Stimulated activated naive B cell treated with anti-CD40 and anti-IgM and Interleukin-4, amounts not matched to agents 10 μg/mL and 1 μg/mL and 100 μg/mL, for 72 hours (primary cell): ENCODE measurements at regions not wholly inside any gene's neighbourhood (a gene's known extent, or its start where the extent isn't known, plus 50 kb on each side); places are given as distances from the start of the nearest gene placed in this dataset.
"Not testable (repeated sequence)": the region's sequence is repeated elsewhere in the genome, so short reads cannot be mapped to it uniquely, and the experiment has no call there.

Experiments
- ATAC-seq, 2 donors: fragments of 150-1000 bp; cut with Tn5 transposase; replicated peaks; 2 replicates each; pipeline ENCODE4 v1.10.0; 2021; ENCODE audit warnings: moderate library complexity in 1 of 2
- DNase-seq: peaks from one replicate; pipeline ENCODE4 v3.0.0; 2021
- H3K27ac Mint-ChIP-seq: one replicate; pipeline ENCODE4 v1.8.0; 2022; ENCODE audit warnings: mild to moderate bottlenecking, mixed read lengths
- H3K27me3 Mint-ChIP-seq, 2 donors: one replicate each; pipeline ENCODE4 v1.8.0; 2022; ENCODE audit warnings: mixed read lengths in 2 of 2
- H3K36me3 Mint-ChIP-seq, 2 donors: one replicate each; pipeline ENCODE4 v1.8.0; 2022; ENCODE audit warnings: mixed read lengths in 2 of 2, mild to moderate bottlenecking in 1 of 2
- H3K4me1 Mint-ChIP-seq, 2 donors: one replicate each; pipeline ENCODE4 v1.8.0; 2022; ENCODE audit warnings: mixed read lengths in 2 of 2, mild to moderate bottlenecking in 1 of 2
- H3K4me3 Mint-ChIP-seq, 2 donors: one replicate each; pipeline ENCODE4 v1.8.0; 2022; ENCODE audit warnings: mild to moderate bottlenecking in 2 of 2, mixed read lengths in 2 of 2, moderate library complexity in 1 of 2
- H3K9me3 Mint-ChIP-seq, 2 donors: one replicate each; pipeline ENCODE4 v1.8.0; 2022; ENCODE audit warnings: mixed read lengths in 2 of 2, mild to moderate bottlenecking in 1 of 2

- DNase-seq (no peak), ATAC-seq (no peak)
- Mint-ChIP-seq H3K36me3 (peaks cover 2 to 3% of the 10 kb centered on the region in 2 donors), H3K27ac (no peak overlapping the region), H3K4me3 (no peak overlapping the region), H3K4me1 (no peaks in the 10 kb centered on the region), H3K9me3 (peaks cover 3 to 6% of the 10 kb centered on the region in 2 donors), H3K27me3 (no peaks in the 10 kb centered on the region)
Measured at GRCh38 chr5:17326600-17327037, 109.2 kb downstream of the BASP1 start.

DNA sequence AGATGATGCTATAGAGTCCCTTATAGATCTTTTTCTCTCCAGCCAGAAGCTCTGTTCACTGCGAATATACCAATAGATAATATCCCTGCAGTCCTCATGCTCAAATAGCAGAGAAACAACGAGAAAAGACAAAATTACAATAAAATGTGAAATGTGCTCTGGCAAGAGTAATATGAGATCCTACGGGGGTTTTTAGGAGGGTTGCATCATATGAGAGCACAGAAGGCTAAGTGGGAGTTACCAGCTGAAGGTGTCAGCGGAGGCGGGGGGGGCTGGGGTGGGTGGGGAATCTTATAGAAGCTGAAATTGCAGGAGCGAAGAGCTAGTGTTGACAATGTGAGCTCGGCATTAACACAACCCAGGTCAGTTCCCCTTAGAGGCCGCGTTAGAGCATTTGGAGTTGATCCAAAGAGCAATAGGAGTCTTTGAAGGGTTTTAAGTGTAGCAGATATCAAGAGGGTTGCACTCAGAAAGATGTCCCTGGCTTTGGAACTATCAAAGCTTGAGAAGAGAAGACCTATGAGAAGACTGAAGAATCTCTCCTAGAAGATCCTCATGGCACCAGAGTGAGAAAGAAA lies 109.7 kb downstream of the BASP1 start:
- no peak for ATAC-seq
- Mint-ChIP-seq H3K4me1 (peaks cover 1 to 2% of the 10 kb centered on the region in 2 donors), H3K27ac (no peak overlapping the region), H3K27me3 (no peaks in the 10 kb centered on the region), H3K4me3 (no peak overlapping the region), H3K36me3 (peaks cover 4% of the 10 kb centered on the region in 2 donors), H3K9me3 (peaks cover 6 to 8% of the 10 kb centered on the region in 2 donors)
- no peak for DNase-seq

- ATAC-seq, result no peak
- DNase-seq, result no peak
- H3K27me3 Mint-ChIP-seq, result no peaks in the 10 kb centered on the region
- H3K4me1 Mint-ChIP-seq, result peaks cover 2 to 5% of the 10 kb centered on the region in 2 donors
- H3K36me3 Mint-ChIP-seq, result peaks cover 11 to 12% of the 10 kb centered on the region in 2 donors
- H3K27ac Mint-ChIP-seq, result no peak overlapping the region
- no peak overlapping the region for H3K4me3 Mint-ChIP-seq
- peaks cover 16 to 18% of the 10 kb centered on the region in 2 donors for H3K9me3 Mint-ChIP-seq
Measured at GRCh38 chr5:17329571-17329970, 112.1 kb downstream of the BASP1 start.

GRCh38 chr5:17330386-17330785 lies 113.0 kb downstream of the BASP1 start:
- Mint-ChIP-seq H3K27me3 (no peaks in the 10 kb centered on the region), H3K27ac (no peak overlapping the region), H3K4me1 (peaks cover 2 to 5% of the 10 kb centered on the region in 2 donors), H3K4me3 (no peak overlapping the region), H3K36me3 (peaks cover 11 to 12% of the 10 kb centered on the region in 2 donors), H3K9me3 (peaks cover 18% of the 10 kb centered on the region in 2 donors)
- DNase-seq (no peak), ATAC-seq (no peak)

DNA sequence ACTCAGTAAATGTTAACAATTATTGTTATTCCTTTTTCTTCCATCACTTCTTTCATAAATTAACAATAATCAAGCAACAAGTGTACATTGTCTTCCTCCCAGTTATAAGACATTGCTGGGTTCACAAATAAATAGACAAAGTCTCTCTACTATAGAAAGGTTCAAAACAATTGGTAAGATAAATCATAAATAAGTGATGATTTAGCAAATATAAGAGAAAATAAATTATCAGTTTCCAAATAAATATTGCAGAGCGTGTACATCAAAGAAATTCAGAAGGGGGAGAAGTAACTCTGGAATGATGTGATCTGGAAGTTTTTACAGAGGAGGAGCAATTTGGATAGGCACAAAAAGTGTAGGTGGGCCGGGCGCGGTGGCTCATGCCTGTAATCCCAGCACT lies 114.2 kb downstream of the BASP1 start:
- no peak for ATAC-seq
- no peak overlapping the region for H3K4me3 Mint-ChIP-seq
- H3K9me3 Mint-ChIP-seq, result peaks cover 20 to 21% of the 10 kb centered on the region in 2 donors
- DNase-seq, result no peak
- peaks cover 12 to 19% of the 10 kb centered on the region in 2 donors for H3K36me3 Mint-ChIP-seq
- H3K4me1 Mint-ChIP-seq, result peaks cover 2 to 5% of the 10 kb centered on the region in 2 donors
- no peaks in the 10 kb centered on the region for H3K27me3 Mint-ChIP-seq
- no peak overlapping the region for H3K27ac Mint-ChIP-seq

DNA sequence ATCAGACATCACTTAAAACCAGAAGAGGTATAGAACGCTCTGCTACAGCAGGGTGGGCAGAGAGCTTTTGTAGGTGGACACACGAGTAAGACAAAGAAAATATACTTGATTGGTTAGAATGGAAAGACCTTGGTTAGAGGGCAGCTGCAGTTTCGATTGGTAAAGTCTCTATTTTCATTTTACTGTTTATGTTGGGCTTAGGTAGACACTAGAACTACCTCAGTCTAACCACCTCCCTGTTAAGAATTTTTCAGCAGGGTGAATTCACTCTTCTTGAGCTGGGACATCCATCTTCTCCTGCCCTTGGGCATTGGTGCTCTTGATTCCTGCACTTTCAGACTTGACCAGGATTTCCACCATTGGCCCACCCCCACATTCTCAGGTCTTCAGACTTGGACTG lies 116.3 kb downstream of the BASP1 start:
- DNase-seq (no peak), ATAC-seq (no peak)
- H3K36me3 Mint-ChIP-seq, result peaks cover 13 to 22% of the 10 kb centered on the region in 2 donors
- H3K27me3 Mint-ChIP-seq, result no peaks in the 10 kb centered on the region
- no peak overlapping the region for H3K4me3 Mint-ChIP-seq
- H3K4me1 Mint-ChIP-seq, result peaks cover 2 to 5% of the 10 kb centered on the region in 2 donors
- H3K27ac Mint-ChIP-seq, result no peak overlapping the region
- H3K9me3 Mint-ChIP-seq, result peaks cover 22 to 29% of the 10 kb centered on the region in 2 donors

DNA sequence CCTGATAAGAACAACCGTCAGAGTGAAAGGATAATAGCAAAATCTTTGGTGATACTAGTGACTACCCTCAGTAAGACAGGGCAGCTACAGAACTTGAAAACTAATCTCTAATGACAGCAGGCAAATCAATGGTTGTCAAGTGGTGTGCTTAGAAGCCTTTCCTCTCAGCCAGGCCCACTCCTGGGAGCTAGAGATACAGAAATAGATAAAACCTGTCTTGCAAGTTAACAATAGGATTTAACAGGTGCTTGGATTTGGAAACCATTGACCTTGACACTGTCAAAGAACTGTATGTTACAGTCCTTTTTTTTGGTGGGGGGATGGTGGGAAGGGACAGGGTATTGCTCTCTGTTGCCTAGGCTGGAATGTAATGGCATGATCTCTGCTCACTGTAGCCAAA lies 118.6 kb downstream of the BASP1 start:
- peaks cover 16 to 24% of the 10 kb centered on the region in 2 donors for H3K36me3 Mint-ChIP-seq
- H3K4me1 Mint-ChIP-seq, result peaks cover 2 to 5% of the 10 kb centered on the region in 2 donors
- no peak overlapping the region for H3K4me3 Mint-ChIP-seq
- no peak overlapping the region for H3K27ac Mint-ChIP-seq
- no peak for ATAC-seq
- DNase-seq, result no peak
- H3K27me3 Mint-ChIP-seq, result no peaks in the 10 kb centered on the region
- peaks cover 21 to 31% of the 10 kb centered on the region in 2 donors for H3K9me3 Mint-ChIP-seq

GRCh38 chr5:17336723-17337122 lies 119.3 kb downstream of the BASP1 start:
- H3K4me3 Mint-ChIP-seq, H3K4me1 Mint-ChIP-seq, H3K27ac Mint-ChIP-seq, ATAC-seq, DNase-seq, H3K27me3 Mint-ChIP-seq: not testable (repeated sequence)
- Mint-ChIP-seq H3K36me3 (peaks cover 14 to 20% of the 10 kb centered on the region in 2 donors), H3K9me3 (peaks cover 19 to 27% of the 10 kb centered on the region in 2 donors)

DNA sequence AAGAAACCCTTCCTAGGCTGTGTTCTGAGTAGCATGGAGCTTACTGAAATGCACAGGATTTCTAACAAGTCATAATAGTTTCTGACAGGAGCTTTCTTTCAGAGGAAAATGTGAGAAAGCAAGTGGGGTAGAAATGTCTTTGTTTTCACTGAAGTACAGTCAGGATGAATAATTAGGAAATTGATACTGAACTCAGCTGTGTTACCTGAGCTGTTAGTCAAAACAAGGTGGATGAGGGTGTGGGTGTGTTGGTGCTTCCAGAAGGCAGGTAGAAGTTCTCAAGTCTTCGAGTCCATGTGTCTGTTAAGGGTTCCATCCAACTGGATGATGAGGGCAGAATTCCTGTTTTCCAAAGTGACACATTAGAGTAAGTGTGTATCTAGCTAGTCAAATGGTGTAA lies 122.4 kb downstream of the BASP1 start:
- Mint-ChIP-seq H3K4me3 (no peak overlapping the region), H3K4me1 (peaks cover 12 to 17% of the 10 kb centered on the region in 2 donors), H3K9me3 (peaks cover 9 to 14% of the 10 kb centered on the region in 2 donors), H3K36me3 (peaks cover 6 to 12% of the 10 kb centered on the region in 2 donors), H3K27me3 (no peaks in the 10 kb centered on the region), H3K27ac (no peak overlapping the region)
- no peak for DNase-seq
- no peak for ATAC-seq

- peaks cover 7 to 14% of the 10 kb centered on the region in 2 donors for H3K9me3 Mint-ChIP-seq
- no peak for DNase-seq
- H3K4me3 Mint-ChIP-seq, result no peak overlapping the region
- peaks cover 13 to 17% of the 10 kb centered on the region in 2 donors for H3K4me1 Mint-ChIP-seq
- no peak for ATAC-seq
- peaks cover 6 to 12% of the 10 kb centered on the region in 2 donors for H3K36me3 Mint-ChIP-seq
- no peaks in the 10 kb centered on the region for H3K27me3 Mint-ChIP-seq
- H3K27ac Mint-ChIP-seq, result no peak overlapping the region
Measured at GRCh38 chr5:17340379-17340778, 122.9 kb downstream of the BASP1 start.

GRCh38 chr5:17340819-17341218 lies 123.4 kb downstream of the BASP1 start:
- no peaks in the 10 kb centered on the region for H3K27me3 Mint-ChIP-seq
- H3K4me1 Mint-ChIP-seq, result peaks cover 13 to 17% of the 10 kb centered on the region in 2 donors
- no peak overlapping the region for H3K27ac Mint-ChIP-seq
- H3K36me3 Mint-ChIP-seq, result peaks cover 6 to 9% of the 10 kb centered on the region in 2 donors
- H3K9me3 Mint-ChIP-seq, result peaks cover 7 to 14% of the 10 kb centered on the region in 2 donors
- ATAC-seq, result no peak
- H3K4me3 Mint-ChIP-seq, result no peak overlapping the region
- no peak for DNase-seq

DNA sequence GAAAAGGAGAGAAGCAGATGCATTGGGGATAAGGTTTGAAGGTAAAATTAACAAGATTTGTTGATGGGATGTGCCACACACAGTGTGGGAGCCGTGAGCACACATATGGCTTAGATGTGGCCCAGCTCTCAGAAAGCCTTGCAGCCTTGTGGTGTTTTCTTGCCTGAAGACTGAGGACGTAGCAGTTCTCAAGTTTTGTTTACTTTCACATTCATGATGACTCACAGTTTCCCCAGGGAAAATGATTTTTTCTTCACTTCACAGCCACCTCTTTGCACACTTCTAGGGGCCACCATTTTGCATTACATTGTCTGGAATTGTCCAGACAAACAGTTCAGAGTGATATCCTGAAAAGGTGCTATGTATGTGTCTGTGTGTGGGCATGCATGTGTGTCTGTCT lies 126.2 kb downstream of the BASP1 start:
- Mint-ChIP-seq H3K4me1 (peaks cover 13 to 17% of the 10 kb centered on the region in 2 donors), H3K36me3 (peaks cover 3 to 4% of the 10 kb centered on the region in 2 donors), H3K4me3 (no peak overlapping the region), H3K9me3 (peaks cover 3 to 4% of the 10 kb centered on the region in 2 donors), H3K27ac (peak overlapping the region; percentile 2), H3K27me3 (no peaks in the 10 kb centered on the region)
- DNase-seq (peak; percentile 11), ATAC-seq (peak; percentile 79 to 84)

DNA sequence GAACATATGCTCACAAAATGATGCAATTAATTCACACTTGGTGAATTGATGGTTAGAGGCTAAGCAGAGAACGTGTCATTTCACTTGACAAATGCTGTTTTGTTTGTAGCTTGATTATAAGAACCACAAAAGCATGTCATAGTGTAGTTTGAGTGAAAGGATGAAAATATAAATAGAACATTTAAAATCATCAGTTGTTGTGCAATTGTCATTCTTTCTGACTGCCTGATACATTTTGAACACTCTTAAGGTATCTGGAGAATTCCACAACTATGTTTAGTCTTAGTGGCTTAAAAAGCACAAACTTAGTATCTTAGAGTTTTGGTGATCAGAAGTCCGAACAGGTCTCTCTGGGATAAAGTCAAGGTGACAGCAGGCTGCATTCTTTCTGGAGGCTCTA lies 129.4 kb downstream of the BASP1 start:
- H3K4me3 Mint-ChIP-seq, result no peak overlapping the region
- H3K9me3 Mint-ChIP-seq, result no peaks in the 10 kb centered on the region
- H3K4me1 Mint-ChIP-seq, result peaks cover 11 to 24% of the 10 kb centered on the region in 2 donors
- ATAC-seq (no peak), DNase-seq (no peak)
- H3K27ac Mint-ChIP-seq, result no peak overlapping the region
- H3K36me3 Mint-ChIP-seq, result peaks cover 0 to 2% of the 10 kb centered on the region in 2 donors
- H3K27me3 Mint-ChIP-seq, result no peaks in the 10 kb centered on the region

DNA sequence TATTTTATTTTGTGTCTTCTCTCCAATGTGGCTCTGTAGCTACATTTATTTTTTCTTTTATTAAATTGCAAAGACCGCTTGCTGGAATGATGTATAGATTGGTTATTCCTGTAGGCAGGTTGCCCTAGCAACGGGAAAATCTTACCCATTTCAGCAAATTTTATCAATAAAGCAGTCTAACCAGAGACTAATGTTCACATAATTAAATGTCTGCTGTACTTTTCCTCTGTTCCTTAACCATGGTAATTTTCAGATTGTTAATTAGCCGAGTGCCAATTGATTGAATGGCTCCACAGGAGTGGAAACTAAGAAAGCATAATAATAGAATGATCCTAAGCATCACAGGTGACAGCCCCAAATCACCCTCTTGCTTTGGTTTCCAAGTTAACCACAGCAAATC lies 134.8 kb downstream of the BASP1 start:
- ATAC-seq (no peak), DNase-seq (no peak)
- Mint-ChIP-seq H3K36me3 (peaks cover 7 to 9% of the 10 kb centered on the region in 2 donors), H3K27ac (no peak overlapping the region), H3K9me3 (peaks cover 5 to 7% of the 10 kb centered on the region in 2 donors), H3K27me3 (no peaks in the 10 kb centered on the region), H3K4me3 (no peak overlapping the region), H3K4me1 (peaks cover 8 to 32% of the 10 kb centered on the region in 2 donors)

DNA sequence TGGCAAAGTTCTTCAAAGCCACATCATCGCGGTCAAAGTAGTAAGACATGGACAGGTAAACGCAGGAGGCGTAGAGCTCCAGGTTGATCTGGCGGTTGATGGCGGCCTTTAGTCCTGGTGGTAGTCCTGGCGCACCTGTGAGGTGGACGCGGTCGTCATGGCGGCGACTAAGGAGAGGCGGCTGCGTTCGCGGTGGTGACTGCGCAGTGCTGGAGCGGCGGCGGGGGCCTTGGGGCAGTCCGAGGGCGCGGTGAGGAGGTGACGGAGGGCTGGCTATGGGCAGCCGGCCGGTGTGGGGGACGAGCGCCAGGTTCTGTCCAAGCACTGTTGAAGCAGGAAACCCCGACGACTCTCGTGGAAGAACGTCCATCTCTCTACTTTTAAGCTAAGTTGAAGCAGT lies 136.8 kb downstream of the BASP1 start:
- Mint-ChIP-seq H3K9me3 (peaks cover 7 to 9% of the 10 kb centered on the region in 2 donors), H3K4me3 (peak overlapping the region in 1 of 2 donors; percentile 53), H3K27ac (no peak overlapping the region), H3K4me1 (peaks cover 10 to 27% of the 10 kb centered on the region in 2 donors), H3K36me3 (peaks cover 7 to 9% of the 10 kb centered on the region in 2 donors), H3K27me3 (no peaks in the 10 kb centered on the region)
- no peak for DNase-seq
- no peak for ATAC-seq
